ENCODE measurements at regions not wholly inside any gene's neighbourhood (a gene's known extent, or its start where the extent isn't known, plus 50 kb on each side); places are given as distances from the start of the nearest gene placed in this dataset.

DNA sequence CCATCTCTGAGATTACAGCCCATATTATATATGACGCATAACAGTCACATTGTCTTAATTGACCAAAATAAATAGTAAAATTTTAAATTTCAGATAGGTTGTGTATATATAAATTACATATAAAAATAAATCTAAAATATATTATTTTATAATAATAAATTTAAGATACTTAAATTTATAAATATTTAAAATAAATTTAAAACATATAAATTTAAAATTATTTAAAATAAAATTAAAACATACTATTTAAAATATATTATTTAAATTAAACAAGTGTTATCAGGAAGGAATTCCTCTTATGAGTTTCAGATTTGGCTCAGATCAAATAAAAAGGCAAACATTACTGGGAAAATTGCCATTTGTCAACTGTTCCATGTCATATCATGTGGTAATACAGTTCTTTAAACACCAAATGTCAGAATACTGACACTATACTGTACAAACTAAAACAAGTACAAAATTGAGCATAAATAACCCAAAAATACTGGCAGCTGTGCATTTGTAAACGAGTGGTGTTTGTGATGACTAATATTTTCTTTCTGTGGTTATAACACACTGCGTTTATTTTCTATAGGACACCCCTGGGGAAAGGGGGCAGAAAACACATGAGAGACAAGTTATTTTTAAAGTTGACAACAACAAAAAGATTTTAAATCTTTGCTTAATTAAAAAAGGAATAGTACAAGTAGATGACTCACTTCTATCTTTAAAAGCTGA lies 71.3 kb upstream of the DGKB start:
- TF ChIP-seq POLR2A (IDR thresholded peaks at IDR 0.05), result no peak
- TF ChIP-seq, protein P1, sequence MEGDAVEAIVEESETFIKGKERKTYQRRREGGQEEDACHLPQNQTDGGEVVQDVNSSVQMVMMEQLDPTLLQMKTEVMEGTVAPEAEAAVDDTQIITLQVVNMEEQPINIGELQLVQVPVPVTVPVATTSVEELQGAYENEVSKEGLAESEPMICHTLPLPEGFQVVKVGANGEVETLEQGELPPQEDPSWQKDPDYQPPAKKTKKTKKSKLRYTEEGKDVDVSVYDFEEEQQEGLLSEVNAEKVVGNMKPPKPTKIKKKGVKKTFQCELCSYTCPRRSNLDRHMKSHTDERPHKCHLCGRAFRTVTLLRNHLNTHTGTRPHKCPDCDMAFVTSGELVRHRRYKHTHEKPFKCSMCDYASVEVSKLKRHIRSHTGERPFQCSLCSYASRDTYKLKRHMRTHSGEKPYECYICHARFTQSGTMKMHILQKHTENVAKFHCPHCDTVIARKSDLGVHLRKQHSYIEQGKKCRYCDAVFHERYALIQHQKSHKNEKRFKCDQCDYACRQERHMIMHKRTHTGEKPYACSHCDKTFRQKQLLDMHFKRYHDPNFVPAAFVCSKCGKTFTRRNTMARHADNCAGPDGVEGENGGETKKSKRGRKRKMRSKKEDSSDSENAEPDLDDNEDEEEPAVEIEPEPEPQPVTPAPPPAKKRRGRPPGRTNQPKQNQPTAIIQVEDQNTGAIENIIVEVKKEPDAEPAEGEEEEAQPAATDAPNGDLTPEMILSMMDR (IDR thresholded peaks at IDR 0.05), result no peak
